Immature natural killer cell (primary cell): ENCODE measurements at regions not wholly inside any gene's neighbourhood (a gene's known extent, or its start where the extent isn't known, plus 50 kb on each side); places are given as distances from the start of the nearest gene placed in this dataset.

Experiments
- DNase-seq, 3 donors: peaks; one replicate each; pipeline ENCODE4 v3.0.0; 2022; ENCODE audit warnings: mixed read lengths in 1 of 3
- H3K27ac Mint-ChIP-seq, 6 donors: one replicate each; pipeline ENCODE4 v1.8.0; 2020; ENCODE audit warnings: mixed read lengths in 6 of 6, mild to moderate bottlenecking in 5 of 6, inconsistent platforms in 4 of 6, moderate library complexity in 3 of 6
- H3K27me3 Mint-ChIP-seq, 3 donors: one replicate each; pipeline ENCODE4 v1.8.0; 2020 to 2021; ENCODE audit warnings: low read depth in 3 of 3, mild to moderate bottlenecking in 3 of 3, mixed read lengths in 3 of 3, moderate library complexity in 3 of 3, inconsistent platforms in 1 of 3
- H3K36me3 Mint-ChIP-seq, 3 donors: one replicate each; pipeline ENCODE4 v1.8.0; 2020; ENCODE audit warnings: mixed read lengths in 3 of 3, inconsistent platforms in 2 of 3, mild to moderate bottlenecking in 2 of 3
- H3K4me1 Mint-ChIP-seq, 2 donors: one replicate each; pipeline ENCODE4 v1.8.0; 2020; ENCODE audit warnings: inconsistent platforms in 2 of 2, mild to moderate bottlenecking in 2 of 2, mixed read lengths in 2 of 2, moderate library complexity in 1 of 2
- H3K4me3 Mint-ChIP-seq, 5 donors: one replicate each; pipeline ENCODE4 v1.8.0; 2020; ENCODE audit warnings: mild to moderate bottlenecking in 5 of 5, mixed read lengths in 5 of 5, inconsistent platforms in 3 of 5, moderate library complexity in 3 of 5
- H3K9me3 Mint-ChIP-seq, 6 donors: one replicate each; pipeline ENCODE4 v1.8.0; 2020; ENCODE audit warnings: mild to moderate bottlenecking in 6 of 6, mixed read lengths in 6 of 6, inconsistent platforms in 4 of 6, moderate library complexity in 3 of 6

DNA sequence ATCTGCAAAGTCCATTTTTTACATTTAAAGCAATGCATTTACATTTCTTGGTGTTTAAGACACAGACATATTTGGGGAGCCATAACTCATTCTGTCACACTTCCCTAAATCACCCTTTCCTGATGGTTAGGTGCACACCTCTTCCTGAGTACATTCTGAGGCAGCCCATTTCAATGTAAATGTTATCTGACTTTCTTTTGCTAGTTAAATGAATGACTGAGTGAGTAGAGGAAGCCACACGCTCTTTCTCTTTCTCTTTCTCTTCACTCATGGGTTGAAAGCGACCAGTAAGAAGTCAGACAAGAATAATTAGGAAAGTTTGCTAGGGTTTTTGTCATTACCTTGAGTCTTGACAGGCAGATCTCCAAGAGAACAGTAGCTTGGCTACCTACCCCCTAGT lies 143.1 kb downstream of the S1PR1 start:
- Mint-ChIP-seq H3K9me3 (no peaks in the 10 kb centered on the region), H3K4me1 (peaks cover 9 to 17% of the 10 kb centered on the region in 2 donors), H3K27ac (peak overlapping the region; percentile 6 to 59 (median 32)), H3K27me3 (peaks cover 0 to 1% (median 0%) of the 10 kb centered on the region in 3 donors), H3K36me3 (peaks cover 0 to 6% (median 4%) of the 10 kb centered on the region in 3 donors), H3K4me3 (peak overlapping the region in 1 of 5 donors; percentile 47)
- DNase-seq, result no peak

DNA sequence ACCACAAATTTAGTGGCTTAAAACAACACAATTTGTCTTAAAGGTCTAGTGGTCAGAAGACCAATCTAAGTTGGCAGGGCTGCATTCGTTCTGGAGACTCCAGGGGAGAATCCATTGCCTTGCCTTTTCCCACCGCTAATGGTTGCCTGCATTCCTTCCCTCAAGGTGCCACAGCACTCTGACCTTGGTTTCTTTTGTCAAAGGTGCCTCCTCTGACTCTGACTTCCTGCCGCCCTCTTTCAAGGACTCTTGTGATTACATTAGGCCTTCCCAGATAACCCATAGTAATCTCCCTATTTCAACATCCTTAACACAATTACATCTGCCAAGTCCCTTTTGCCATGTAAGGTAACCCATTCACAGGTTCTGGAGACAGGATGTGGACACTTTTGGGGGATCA lies 145.3 kb downstream of the S1PR1 start:
- peaks cover 9 to 17% of the 10 kb centered on the region in 2 donors for H3K4me1 Mint-ChIP-seq
- H3K27me3 Mint-ChIP-seq, result peaks cover 0 to 1% (median 0%) of the 10 kb centered on the region in 3 donors
- no peaks in the 10 kb centered on the region for H3K9me3 Mint-ChIP-seq
- peaks cover 0 to 16% (median 4%) of the 10 kb centered on the region in 3 donors for H3K36me3 Mint-ChIP-seq
- no peak overlapping the region for H3K4me3 Mint-ChIP-seq
- no peak overlapping the region for H3K27ac Mint-ChIP-seq
- DNase-seq, result no peak

DNA sequence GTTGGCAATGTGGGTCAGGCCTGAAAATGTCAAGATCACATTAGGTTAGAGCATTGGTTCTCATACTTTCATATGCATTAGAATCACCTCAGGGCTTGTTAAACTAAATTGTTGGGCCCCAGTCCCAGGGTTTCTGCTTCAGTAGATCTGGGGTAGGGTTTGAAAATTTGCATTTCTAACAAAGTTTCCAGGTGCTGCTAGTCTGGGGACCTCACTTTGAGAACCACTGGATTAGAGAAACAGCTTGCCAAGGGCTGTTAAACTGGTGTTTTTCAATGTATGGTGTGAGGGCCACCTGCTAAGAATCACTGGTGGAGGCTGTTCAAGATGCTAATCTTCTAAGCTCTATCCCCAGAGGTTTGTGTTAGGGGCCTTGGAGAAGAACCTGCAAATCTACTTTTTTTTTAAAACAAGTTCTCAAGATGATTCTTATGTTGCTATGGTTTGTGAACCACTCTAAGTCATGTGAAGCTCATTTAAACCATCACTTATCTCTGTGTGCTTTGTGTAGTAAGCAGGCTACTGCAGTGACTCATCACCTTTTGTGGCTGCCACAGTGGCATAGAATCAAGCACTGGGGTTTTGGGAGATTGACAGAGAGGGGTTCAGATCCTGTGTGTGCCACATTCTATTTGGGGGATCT lies 152.2 kb downstream of the S1PR1 start:
- Mint-ChIP-seq H3K4me1 (peaks cover 5 to 6% of the 10 kb centered on the region in 2 donors), H3K36me3 (peaks cover 0 to 10% (median 0%) of the 10 kb centered on the region in 3 donors), H3K4me3 (no peak overlapping the region), H3K27ac (peak overlapping the region in 3 of 6 donors; percentile 5 to 44 (median 23)), H3K27me3 (peaks cover 0 to 2% (median 0%) of the 10 kb centered on the region in 3 donors), H3K9me3 (no peaks in the 10 kb centered on the region)
- peak in 2 of 3 donors; percentile 2 to 6 for DNase-seq

DNA sequence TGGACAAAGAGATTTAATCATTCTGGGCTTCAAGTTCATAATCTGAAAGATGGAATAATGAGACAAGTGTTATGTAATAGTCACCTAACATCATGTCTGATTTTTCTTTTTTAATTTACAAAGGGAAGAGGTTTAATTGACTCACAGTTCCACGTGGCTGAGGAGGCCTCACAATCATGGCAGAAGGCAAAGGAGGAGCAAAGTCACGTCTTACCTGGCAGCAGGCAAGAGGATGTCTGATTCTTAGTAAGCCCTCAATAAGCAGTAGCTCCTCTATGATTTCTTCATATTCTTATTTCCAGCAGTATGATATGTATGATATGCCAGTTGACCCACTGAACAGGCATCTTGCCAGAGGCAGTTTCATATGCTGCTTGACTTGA lies 152.7 kb downstream of the S1PR1 start:
- no peak overlapping the region for H3K4me3 Mint-ChIP-seq
- no peak for DNase-seq
- H3K36me3 Mint-ChIP-seq, result peaks cover 0 to 10% (median 0%) of the 10 kb centered on the region in 3 donors
- peaks cover 5 to 6% of the 10 kb centered on the region in 2 donors for H3K4me1 Mint-ChIP-seq
- peak overlapping the region in 2 of 6 donors; percentile 5 to 44 for H3K27ac Mint-ChIP-seq
- H3K27me3 Mint-ChIP-seq, result peaks cover 0 to 2% (median 0%) of the 10 kb centered on the region in 3 donors
- no peaks in the 10 kb centered on the region for H3K9me3 Mint-ChIP-seq

DNA sequence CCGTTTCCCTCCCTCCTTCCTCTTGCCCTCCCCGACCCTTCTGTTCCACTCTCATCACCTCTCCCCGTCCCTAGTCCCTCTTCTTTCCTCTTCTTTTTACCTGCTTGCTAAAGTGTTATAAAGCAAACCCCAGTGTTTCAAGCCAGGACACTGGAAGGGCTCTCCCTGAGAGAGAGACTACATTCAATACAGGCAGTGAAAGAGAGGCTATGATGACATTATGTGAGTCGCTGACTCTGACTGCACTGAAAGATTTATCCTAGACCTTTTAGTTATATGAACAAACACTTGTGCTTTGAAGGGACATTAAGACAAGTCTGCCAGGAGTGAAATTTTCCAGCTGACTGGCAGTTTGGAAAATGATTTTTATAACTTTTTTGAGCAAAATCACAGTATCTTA lies 155.7 kb downstream of the S1PR1 start:
- Mint-ChIP-seq H3K27ac (no peak overlapping the region), H3K4me3 (no peak overlapping the region), H3K36me3 (no peaks in the 10 kb centered on the region), H3K27me3 (peaks cover 0 to 2% (median 0%) of the 10 kb centered on the region in 3 donors), H3K4me1 (peaks cover 5 to 6% of the 10 kb centered on the region in 2 donors), H3K9me3 (no peaks in the 10 kb centered on the region)
- no peak for DNase-seq

DNA sequence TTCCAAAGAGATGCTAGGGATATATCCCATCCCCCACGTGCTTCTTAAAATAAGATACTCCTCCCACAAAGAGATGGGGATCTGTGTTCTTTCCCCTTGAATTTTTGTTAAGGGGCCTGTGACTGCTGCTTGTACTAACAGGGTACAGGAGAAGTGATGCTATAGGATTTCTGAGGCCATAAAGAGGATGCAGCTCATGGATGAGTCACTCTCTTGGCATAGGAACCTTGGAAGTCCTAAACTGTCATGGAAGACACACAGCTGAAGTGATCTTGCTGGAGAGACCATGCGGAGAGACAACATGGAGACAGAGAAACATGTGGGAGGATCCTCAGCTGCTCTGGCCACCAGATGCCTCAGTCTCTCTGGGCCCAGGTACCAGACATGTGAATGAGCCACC lies 157.2 kb downstream of the S1PR1 start:
- Mint-ChIP-seq H3K27me3 (no peaks in the 10 kb centered on the region), H3K4me3 (no peak overlapping the region), H3K27ac (no peak overlapping the region), H3K4me1 (peaks cover 0 to 5% of the 10 kb centered on the region in 2 donors), H3K36me3 (no peaks in the 10 kb centered on the region), H3K9me3 (no peaks in the 10 kb centered on the region)
- DNase-seq, result no peak

DNA sequence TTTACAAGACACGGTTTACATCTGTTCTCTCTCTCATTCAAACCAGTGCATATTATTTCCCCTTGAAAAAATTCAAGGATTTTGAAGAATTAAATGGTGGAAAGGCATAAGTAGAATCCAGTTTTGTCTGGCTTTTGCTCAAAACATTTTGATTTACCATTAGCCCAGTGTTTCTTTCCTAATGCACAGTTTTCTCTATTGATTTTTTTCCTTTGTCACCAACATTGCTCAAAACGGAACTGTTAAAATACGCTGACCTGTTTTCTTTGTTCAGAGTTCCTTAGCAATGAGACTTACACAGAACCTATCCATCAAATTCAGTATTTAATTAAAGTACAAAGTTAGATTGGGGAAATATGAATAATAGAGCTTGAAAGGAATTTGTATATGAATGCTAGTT lies 162.4 kb downstream of the S1PR1 start:
- Mint-ChIP-seq H3K4me3 (no peak overlapping the region), H3K36me3 (no peaks in the 10 kb centered on the region), H3K27ac (no peak overlapping the region), H3K4me1 (no peaks in the 10 kb centered on the region), H3K27me3 (no peaks in the 10 kb centered on the region), H3K9me3 (no peaks in the 10 kb centered on the region)
- no peak for DNase-seq

DNA sequence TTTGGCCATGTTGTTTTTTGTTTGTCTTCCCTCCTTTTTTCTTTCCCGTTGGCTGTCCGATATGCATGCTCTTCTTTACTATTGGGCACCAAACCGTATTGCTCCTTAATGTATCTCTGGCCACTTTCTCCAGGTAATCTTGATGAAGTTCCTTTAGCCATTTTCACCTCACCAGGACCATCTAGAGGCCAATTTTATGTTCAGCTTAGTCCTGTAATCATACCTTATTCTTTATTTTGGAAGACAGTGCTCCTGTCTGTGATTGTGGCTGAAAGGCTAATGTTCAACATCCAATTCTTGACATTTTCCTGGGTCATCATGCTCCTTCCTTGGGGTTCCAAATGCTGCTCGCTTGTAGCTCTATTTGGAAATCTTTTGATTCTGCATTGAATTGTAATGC lies 169.5 kb downstream of the S1PR1 start:
- Mint-ChIP-seq H3K4me1 (peaks cover 18 to 21% of the 10 kb centered on the region in 2 donors), H3K27me3 (peaks cover 0 to 3% (median 0%) of the 10 kb centered on the region in 3 donors), H3K4me3 (no peak overlapping the region), H3K9me3 (no peaks in the 10 kb centered on the region), H3K27ac (no peak overlapping the region), H3K36me3 (no peaks in the 10 kb centered on the region)
- DNase-seq, result no peak

DNA sequence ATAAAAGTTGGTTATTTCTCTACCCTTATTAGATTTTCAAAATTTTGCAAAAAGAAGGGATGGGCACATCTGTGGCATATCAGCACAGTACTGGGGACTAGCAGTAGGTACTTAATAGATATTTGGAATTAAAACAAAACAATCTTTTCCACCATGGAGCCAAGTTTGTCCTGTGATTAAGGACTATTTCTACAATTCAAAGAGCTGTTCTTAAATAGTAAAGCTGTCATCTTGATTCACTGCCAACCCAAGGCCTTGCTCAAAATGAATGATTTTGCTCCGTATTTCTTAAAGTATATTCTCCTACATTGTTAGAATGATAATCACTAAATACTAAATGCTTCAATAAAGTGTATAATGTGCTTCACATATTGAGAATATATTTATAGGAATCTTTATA lies 169.9 kb downstream of the S1PR1 start:
- peaks cover 18 to 23% of the 10 kb centered on the region in 2 donors for H3K4me1 Mint-ChIP-seq
- no peak for DNase-seq
- H3K9me3 Mint-ChIP-seq, result peaks cover 0 to 3% (median 0%) of the 10 kb centered on the region in 6 donors
- peaks cover 0 to 3% (median 3%) of the 10 kb centered on the region in 3 donors for H3K27me3 Mint-ChIP-seq
- H3K4me3 Mint-ChIP-seq, result no peak overlapping the region
- no peak overlapping the region for H3K27ac Mint-ChIP-seq
- H3K36me3 Mint-ChIP-seq, result peaks cover 0 to 3% (median 0%) of the 10 kb centered on the region in 3 donors

DNA sequence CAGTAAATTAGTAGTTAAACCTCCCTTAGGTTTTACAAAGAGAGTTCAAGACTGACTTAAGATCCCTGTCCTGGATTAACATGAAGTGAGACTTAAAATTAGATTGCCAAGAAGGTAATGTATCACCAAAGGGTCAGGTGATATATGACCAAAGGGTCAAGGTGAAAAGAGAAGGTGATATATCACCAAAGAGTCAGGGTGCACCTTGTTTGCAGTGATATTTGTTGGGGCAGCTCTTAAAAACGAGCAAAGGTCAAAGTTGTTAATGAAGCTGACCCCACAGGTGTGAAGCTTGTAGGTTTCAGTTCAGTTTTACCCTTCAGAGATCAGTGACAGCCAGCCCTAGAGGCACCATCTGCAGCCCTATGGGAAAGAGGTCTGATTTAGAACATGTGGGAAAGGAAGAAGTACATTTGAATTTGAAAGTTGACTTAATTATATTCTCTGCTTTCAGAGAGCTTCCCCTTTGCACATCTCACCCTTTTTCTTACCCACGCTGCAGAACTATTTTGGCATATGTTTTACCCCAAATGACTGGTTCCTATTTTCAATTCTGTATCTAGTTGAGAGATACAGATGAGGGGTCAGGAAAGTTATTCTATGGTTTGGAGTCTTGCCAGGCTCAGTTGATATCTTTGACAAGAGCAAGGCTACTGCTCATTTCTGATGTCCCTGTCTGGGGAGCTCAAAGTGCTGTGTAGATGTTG lies 170.8 kb downstream of the S1PR1 start:
- Mint-ChIP-seq H3K4me1 (peaks cover 18 to 23% of the 10 kb centered on the region in 2 donors), H3K27ac (no peak overlapping the region), H3K27me3 (peaks cover 0 to 3% (median 3%) of the 10 kb centered on the region in 3 donors), H3K36me3 (peaks cover 0 to 6% (median 0%) of the 10 kb centered on the region in 3 donors), H3K9me3 (peaks cover 0 to 6% (median 0%) of the 10 kb centered on the region in 6 donors), H3K4me3 (no peak overlapping the region)
- no peak for DNase-seq

DNA sequence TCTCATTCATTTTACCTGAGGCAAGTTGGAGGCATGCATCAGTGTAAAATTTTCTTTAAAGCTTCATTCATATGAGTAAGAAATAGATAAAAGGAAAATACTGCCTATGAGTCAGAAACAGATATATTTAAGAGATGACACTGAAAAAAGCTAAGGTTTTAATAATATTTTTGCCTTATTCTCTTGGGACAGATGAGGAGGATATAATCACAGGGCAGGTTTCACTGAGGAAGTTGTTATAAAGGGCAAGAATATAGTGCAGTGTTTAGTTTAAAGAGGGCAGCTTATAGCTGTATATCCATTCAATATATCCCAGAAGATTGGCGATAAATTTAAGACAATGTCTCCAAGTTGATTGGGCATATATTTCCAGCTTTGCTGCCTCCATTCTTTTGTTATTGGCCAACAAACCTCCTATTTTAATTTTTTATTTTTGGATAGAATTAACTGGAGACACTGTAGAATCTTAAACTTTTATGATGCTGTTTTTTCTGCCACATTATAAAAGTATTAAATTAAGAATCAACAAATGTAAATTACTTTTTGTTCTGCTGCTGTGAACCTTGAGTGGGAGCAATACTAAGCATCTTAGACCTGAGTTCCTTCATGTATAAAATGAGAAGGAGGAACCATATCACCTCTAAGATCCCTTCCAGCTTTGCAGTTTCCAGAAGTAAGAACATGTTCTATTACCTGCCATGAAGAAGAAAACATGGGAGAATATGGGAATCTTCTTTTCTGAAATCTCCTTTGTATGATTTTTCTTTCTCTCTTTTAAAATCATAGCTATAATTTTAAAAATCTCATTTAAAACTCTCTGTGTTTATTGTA lies 171.6 kb downstream of the S1PR1 start:
- peaks cover 0 to 6% (median 0%) of the 10 kb centered on the region in 6 donors for H3K9me3 Mint-ChIP-seq
- no peak for DNase-seq
- peaks cover 18 to 23% of the 10 kb centered on the region in 2 donors for H3K4me1 Mint-ChIP-seq
- H3K36me3 Mint-ChIP-seq, result peaks cover 0 to 7% (median 0%) of the 10 kb centered on the region in 3 donors
- H3K27me3 Mint-ChIP-seq, result peaks cover 3 to 5% (median 3%) of the 10 kb centered on the region in 3 donors
- H3K27ac Mint-ChIP-seq, result no peak overlapping the region
- no peak overlapping the region for H3K4me3 Mint-ChIP-seq

DNA sequence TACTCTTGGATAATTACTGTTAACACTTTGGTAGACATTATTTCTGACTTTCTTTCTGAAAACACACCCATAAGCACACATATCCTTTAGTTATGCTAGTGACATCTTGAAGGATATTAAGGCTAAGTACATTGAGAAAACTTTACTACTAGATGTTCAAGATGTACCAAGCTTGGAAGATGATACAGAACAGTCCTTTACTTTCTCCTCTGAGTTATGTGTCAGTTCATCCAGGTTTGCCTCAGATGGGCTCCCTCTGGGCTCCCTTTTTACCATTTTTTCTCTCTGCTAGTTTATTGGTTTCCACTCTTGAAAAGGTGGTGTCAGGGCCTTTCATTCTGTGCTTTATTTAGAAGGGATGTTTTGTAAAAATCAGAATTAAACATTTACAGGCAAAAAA lies 172.3 kb downstream of the S1PR1 start:
- peaks cover 0 to 10% (median 0%) of the 10 kb centered on the region in 3 donors for H3K36me3 Mint-ChIP-seq
- H3K4me3 Mint-ChIP-seq, result no peak overlapping the region
- peaks cover 3 to 5% (median 3%) of the 10 kb centered on the region in 3 donors for H3K27me3 Mint-ChIP-seq
- H3K9me3 Mint-ChIP-seq, result peaks cover 0 to 6% (median 0%) of the 10 kb centered on the region in 6 donors
- peaks cover 18 to 23% of the 10 kb centered on the region in 2 donors for H3K4me1 Mint-ChIP-seq
- H3K27ac Mint-ChIP-seq, result no peak overlapping the region
- DNase-seq, result no peak

DNA sequence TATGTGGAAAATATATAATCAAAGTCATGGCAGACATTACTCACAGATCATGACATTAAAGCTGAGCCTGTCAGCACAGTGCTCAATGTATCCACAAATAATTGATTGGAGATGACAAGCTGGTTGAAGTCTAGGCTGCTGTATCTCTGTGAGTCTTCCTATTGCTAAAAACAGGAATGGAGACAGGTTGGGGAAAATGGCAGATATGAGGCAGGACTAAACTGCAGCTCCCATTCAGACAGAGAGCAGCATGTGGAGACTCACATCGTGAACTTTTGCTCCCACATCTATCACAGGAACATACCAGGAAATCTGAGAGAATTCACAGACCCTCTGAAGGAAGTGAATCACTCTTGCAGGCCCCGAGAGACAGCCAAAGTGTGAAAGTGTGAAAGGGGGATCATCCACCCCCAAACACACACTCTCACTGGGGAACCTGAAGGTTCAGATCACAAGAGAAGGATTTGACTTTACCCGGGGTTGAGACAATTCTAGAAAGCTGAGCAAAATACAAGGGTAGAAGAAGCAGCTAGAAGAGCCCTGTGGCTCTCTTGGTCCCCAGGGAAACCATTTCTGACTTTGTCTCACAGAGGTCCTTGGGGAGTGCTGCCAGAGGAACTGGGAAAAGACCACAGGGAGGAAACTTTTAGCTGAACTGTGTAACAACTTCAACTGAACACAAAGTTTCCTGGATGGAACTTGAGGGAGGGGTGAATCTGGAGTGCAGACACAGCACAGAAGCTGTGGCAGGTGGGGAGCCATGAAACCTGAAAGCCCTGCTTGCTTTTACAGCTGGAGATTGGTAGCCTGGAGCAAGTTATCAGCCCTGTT lies 173.4 kb downstream of the S1PR1 start:
- peaks cover 0 to 10% (median 0%) of the 10 kb centered on the region in 3 donors for H3K36me3 Mint-ChIP-seq
- DNase-seq, result peak; percentile 3 to 23 (median 16)
- peaks cover 18 to 23% of the 10 kb centered on the region in 2 donors for H3K4me1 Mint-ChIP-seq
- peak overlapping the region in 4 of 6 donors; percentile 12 to 67 (median 44) for H3K27ac Mint-ChIP-seq
- H3K9me3 Mint-ChIP-seq, result peaks cover 0 to 6% (median 0%) of the 10 kb centered on the region in 6 donors
- H3K27me3 Mint-ChIP-seq, result peaks cover 3 to 5% (median 3%) of the 10 kb centered on the region in 3 donors
- peak overlapping the region; percentile 13 to 68 (median 56) for H3K4me3 Mint-ChIP-seq
